GM18508 (cell line): ENCODE measurements at regions not wholly inside any gene's neighbourhood (a gene's known extent, or its start where the extent isn't known, plus 50 kb on each side); places are given as distances from the start of the nearest gene placed in this dataset.

Experiments
- ATAC-seq: cut with Tn5 transposase; IDR thresholded peaks from one replicate; pipeline ENCODE4 v1.9.1; 2021; ENCODE audit warnings: moderate number of reproducible peaks; ENCODE audit not compliant: insufficient read depth, unreplicated experiment

DNA sequence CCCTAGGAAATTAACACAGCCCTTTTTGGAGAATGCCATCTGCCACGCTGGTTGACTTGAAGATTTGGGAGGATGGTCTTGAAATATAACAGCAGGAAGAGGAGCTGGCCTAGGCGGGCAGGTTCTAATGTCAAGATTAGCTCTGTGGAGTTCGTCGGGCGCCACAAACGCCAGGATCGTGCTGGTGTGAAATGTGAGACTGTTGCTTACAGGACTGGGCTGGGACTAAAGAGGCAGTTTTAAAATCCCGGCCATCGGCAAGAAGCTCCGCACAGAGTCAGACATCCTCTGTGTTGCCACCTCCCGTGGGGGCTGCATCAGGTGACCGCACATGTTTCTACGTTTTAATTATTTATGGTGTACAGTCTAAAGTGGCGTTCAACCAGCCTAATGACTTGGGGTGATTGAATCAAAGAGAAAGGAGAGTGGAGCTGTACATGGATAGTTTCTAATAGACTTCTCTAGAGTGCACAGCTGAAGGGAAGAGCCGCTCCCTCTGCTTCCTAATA is 99.4 kb upstream of the BCL11A start:
- no peak for ATAC-seq

DNA sequence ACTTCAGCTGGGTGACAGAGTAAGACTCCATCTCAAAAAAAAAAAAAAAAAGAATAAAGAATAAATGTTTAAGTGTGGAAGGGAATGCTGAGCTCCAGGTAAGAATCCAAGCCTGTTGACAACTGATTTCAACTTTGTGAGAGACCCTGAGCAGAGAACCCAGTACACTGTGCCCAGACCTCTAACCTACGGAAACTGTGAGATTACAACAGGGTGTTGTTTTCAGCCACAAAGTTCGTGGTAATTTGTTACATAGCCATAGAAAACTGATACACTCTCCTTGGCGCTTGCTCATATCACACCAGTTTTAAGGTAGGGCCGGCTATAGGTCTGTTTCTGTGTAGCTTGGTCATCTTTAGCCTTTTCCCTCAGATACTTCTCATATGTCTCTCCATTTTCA is 98.4 kb upstream of the PAPOLG start:
- no peak for ATAC-seq

DNA sequence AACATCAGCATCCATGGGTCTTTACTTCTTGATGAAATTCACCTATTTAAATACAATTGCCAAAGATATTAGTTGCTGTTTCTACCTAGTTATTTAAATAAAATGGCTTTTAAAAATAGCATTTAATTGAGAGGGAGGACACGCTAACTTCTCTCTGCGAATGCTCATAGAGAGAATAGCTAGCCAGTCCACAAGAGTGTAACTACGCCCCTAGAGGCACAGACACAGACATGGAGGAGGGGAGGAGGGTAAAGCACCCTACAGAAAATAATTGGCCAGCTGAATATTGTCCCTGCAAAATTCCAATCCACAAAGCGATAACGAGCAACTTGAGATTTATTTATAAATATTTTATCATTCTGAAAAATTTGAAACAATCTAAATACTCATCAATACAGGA is 97.0 kb upstream of the PAPOLG start:
- ATAC-seq = no peak

DNA sequence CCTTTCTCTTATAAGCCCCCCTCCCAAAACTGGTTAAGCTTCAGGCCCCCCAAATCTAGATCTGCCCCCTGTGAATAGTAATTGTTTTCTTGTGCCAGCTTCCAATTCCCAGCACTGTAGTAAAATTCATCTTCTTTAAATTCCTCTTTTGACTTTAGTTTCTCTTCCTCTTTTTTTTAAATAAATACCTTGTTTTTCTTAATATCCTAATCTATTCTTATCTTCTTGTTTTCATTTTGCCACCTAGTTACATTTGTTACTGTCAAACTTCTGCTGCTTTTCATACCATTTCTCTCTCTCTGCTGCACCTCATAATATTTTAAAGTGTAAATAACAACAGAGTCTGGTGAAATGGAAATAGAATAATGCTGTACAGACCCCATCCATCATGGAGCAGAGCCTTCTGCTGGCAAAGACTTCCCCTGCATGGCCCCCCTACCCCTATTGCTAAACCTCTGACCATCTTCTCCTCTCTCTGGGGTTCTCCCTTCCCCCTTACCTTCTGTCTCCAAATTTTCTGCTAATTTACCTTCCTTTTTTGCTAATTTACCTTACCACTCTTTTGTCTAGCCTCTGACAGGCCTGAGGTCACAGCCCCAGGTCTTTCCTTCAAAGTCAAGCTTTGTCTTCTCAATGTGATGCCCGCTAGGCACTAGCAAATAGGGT is 94.9 kb upstream of the PAPOLG start:
- no peak for ATAC-seq

DNA sequence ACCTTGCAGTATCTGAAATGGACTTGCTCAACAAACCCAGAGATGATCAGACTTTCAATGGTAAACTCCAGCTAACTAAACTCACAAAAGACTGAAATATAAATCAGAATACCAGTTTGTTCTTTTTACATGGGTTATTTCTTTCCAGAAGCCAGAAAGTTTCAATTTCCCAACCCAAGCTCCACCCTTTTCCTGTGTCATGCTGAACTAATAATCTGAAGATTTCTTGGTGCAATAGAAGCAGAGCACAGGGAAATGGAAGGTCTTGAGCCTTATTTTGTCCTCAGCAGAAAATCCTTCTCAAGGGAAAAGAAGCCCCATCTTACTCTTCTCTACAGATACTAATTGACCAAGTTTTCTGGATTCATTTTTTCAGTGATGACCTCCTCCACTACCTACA is 93.3 kb upstream of the PAPOLG start:
- ATAC-seq = no peak

DNA sequence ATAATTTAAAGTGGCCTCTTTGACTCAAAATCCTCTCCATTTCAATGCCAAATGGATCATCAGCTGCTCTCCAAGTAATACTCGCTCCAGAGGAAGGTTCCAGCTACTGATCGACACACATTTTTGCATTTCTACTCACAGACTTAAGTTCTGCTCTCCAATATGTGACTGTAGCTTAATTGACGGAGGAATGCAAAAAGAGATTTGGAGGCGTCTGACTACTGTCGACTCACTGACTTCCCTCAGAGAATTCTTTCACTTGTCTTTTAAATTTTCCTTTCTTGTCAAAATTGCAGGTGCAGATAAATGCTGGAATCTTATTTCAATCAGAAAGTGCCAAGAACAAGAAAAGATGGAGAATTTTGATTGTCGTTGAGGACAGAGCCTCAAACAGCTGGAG is 84.1 kb upstream of the PAPOLG start:
- ATAC-seq = no peak

DNA sequence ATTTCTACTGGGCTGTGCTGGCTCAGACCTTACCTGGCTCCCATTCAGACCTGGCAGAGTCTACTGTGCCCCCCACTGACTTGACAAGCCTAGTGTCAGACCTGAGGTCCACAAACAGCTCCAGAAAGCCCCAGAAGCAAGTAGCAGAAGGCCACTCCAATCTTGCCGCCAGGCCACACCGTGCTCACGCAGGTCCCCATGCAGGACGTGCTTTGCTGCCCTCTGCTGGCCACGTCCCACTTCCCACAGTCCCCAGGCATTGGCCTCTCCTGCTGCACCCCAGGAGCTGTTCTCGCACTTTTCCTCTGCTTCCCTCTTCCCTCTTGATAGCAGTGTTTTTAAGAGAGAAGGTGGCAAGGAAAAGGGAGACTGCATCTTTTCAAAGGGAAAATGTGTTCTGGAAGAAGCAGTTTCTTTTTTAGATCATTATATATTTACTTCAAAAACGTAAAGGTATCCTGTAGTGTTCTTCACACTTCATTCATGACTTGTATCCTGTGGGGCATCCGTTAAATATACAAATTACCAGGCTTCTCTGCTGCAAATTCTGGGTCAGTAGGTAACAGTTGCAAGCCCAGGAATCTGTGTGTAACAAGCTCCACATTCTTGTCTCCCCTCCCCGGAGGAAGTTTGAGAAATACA is 81.4 kb upstream of the PAPOLG start:
- peak; percentile 84 for ATAC-seq

DNA sequence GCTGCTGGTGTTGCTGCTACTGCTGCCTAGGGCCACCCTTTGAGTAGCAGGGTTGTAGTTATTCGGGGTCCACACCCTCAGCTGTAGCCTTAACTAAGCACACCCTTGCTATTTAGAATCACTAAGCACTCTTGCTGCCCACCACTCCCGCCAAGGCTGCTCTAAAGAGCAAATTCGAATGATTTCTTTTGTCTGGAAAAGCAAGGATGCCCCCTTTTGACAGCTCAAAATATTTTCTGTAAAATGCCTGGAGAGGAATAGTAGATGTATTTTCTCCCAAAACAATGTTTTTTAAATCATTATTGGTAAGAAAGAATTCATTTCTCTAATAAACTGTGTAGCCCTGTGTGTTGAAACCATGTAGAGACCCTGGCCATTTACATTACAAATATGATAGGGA is 80.8 kb upstream of the PAPOLG start:
- ATAC-seq = no peak

DNA sequence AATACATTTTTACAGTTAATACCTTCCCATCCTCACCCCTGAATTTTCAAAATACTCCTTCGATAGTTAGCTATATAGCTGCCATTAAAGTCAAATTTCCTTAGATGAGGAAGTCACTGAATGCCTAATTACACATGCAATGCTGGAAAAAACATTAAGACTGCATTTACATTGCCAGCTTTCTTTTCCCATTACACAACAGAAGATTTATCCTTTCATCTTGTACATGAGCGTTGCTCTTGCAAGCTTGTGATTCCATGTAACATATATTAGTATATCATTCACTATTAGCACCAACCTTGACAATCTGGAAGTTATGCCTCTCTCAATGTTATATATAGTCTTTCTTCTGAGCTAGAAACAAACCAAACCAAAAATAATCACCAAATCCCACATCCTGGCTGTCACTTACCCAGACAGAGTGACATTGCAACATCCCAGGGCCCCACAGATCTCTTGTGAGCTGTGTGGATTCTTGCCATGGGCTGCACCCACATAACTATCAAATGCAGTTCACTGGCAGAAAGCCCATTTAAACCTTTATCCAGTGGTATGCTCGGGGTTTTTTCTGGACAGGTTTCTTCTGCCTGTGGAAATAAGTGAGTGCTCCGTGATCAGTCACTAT is 79.2 kb upstream of the PAPOLG start:
- no peak for ATAC-seq

DNA sequence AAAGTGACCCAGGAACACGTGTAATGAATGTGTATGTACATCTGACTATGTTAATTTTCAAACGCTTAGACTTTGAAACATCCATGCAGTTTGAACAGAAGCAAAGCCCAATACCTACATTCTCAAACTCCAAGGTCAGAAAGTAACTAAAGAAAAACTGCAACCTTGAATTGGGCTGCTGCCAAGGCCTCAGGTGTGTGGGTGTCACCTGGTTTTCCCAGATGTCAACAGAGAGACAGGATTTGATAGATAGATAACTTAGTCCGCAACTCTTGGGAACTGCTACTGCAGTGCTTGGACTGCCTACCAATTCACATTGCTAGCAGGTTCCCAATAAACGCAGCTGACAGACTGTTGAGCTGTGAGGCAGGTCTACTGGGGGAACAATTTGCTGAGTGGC is 78.7 kb upstream of the PAPOLG start:
- ATAC-seq = no peak

DNA sequence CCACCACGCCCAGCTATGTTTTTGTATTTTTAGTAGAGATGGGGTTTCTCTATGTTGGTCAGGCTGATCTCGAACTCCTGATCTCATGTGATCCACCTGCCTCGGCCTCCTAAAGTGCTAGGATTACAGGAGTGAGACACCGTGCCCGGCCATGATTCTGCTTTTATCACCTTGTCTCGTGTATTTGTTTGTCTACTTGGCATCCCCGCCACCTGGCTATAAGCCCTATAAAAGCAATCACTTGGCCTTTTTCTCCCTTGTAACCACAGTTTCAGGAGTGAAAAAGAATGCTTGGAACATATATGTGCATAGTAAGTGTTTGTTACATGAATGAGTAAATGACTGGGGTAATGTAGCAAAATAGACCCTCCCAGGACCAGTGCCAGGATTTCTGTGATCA is 77.5 kb upstream of the PAPOLG start:
- ATAC-seq = no peak

DNA sequence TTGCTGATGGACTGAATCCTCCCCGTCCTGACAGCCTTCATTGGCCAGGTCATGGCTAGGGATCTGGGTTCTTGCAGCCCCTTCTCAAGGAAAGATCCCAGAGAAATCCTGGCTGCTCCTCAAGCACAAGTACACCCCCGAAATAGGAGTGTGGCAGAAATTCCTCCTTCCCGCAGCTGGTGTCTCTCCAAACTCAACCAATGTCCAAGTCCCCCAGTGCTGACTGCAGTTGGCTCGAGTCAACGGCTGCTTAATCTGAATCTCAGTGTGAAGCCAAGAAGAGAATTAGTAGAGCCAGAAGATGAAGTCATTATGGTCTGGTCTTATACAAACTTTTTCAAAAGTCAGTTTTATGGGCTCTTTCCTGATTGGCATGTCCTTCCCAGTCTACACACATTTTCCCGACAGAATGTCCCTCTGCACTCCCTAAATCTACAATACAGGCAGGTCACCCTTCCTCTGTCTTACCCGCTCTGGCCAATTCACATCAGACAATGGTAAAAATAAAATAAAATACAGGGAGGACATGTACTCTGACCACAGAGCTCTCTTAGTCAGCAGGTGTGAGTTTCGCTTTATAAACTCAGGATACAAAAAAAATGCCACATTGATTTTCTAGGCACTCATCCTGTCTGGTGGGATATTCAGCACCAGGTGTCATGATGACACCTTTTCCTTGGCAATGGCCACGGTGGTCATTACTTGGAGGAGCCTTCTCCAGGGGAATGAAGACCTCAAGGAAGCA is 76.9 kb upstream of the PAPOLG start:
- ATAC-seq = no peak

DNA sequence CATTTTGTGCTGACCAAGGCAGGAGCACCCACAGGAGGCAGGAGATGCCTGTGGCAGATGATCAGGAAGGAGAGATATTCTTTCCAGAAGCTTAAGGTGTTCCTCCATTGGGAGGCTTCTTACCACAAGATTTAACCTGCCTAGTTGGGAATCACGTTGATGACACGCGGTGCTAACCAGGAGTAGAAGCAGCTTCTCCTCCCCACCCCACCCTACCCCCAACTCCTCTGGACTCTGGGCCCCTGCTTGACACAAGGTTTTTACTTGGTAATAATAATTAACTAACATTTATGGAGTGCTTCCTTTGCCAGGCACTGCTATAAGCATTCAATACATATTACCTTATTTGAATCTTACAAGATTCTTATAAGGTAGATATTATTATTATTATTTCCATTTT is 62.5 kb upstream of the PAPOLG start:
- ATAC-seq = no peak

DNA sequence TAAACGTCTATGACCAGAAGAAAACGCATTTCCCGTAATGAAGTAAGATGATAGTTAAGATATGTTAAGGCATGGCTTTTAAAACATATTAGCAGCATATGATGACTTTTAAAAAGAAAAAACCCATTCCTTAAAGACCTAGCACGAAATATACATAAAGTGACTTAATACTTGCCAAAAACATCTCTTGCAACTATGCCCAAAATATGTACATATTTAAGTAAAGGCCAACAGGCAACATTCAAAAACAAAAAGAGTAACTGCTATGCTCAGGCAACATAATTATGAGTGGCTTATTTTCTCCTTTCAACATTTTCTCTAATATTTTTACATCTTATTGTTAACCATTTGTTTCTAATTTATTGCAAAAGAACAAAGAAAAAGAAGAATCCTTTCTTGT is 60.3 kb upstream of the PAPOLG start:
- ATAC-seq = no peak

DNA sequence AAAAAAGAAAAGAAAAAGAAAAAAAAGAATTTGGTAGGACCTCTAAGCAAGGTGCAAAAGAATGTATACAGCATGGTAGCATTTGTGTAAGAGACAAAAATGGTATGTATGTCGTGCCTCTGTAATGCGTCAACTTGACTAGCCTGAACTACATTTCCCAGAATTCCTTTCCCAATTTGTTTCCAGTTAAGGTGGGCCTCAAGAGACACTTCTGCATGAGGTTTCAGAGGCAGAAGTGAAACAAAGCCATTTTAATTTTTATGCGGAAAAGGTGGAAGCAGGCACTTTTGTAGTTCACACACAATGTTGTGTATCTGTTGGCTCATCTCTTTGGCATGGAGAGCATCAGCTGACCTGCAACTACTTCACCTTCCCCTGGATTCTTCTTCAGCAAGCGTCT is 56.5 kb upstream of the PAPOLG start:
- ATAC-seq = no peak

DNA sequence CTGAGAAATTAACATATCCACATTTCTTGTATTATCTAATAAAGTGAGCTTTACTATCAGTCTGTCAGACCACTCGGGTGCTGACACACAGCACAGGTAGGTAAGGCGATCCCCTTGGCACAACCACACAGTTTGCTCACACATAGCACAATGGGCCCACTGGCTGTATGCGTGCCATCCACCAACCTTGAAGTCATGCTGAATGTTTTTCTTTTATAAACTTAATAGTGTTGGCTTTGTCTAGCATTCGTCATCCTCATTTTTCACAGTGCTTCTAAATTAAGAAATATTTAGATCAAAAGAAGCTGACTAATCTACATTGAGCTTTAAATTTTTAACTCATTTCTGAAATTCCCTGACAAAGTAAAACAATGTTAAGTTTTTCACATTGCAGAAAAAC is 50.0 kb upstream of the PAPOLG start:
- ATAC-seq = no peak
